Ascending aorta (tissue), 2 donors: ENCODE measurements at regions not wholly inside any gene's neighbourhood (a gene's known extent, or its start where the extent isn't known, plus 50 kb on each side); places are given as distances from the start of the nearest gene placed in this dataset.

ENCODE experiments used
- DNase-seq, 2 donors: peaks; one replicate each; pipeline ENCODE4 v3.0.0-alpha.2; 2019; ENCODE audit warnings: low spot score in 2 of 2
- H3K27ac ChIP-seq, 2 donors: fragments of 200-600 bp; sonication (generic); one replicate each; pipeline ENCODE4 v1.5.1; 2016 to 2017; ENCODE audit warnings: mild to moderate bottlenecking in 1 of 2
- H3K27me3 ChIP-seq: fragments of 200-600 bp; sonication (generic); one replicate; pipeline ENCODE4 v1.5.1; 2017
- H3K36me3 ChIP-seq, 2 donors: fragments of 200-600 bp; sonication (generic); one replicate each; pipeline ENCODE4 v1.5.1; 2016
- H3K4me1 ChIP-seq, 2 donors: fragments of 200-600 bp; sonication (generic); one replicate each; pipeline ENCODE4 v1.5.1; 2016 to 2017; ENCODE audit warnings: mild to moderate bottlenecking in 1 of 2
- H3K4me3 ChIP-seq, 2 donors: fragments of 200-600 bp; sonication (generic); one replicate each; pipeline ENCODE4 v1.5.1; 2016 to 2017; ENCODE audit warnings: mild to moderate bottlenecking in 1 of 2
- H3K9me3 ChIP-seq, 2 donors: fragments of 200-600 bp; sonication (generic); one replicate each; pipeline ENCODE4 v1.5.1; 2016
- intact Hi-C: fragments of 100-400 bp; cut with DNase I; formaldehyde crosslinking; loops from one replicate; pipeline ENCODE4 v1.15.1; 2023
- TF ChIP-seq, protein P1 (sequence below), 3 experiments: fragments of 200-600 bp in 2 of 3; fragments of 450-650 bp in 1 of 3; sonication (generic) in 2 of 3; IDR thresholded peaks; one replicate each; pipeline ENCODE4 v1.5.1; 2016 to 2019; ENCODE audit warnings: antibody characterized with exemption in 3 of 3, mild to moderate bottlenecking in 1 of 3, moderate library complexity in 1 of 3

DNA sequence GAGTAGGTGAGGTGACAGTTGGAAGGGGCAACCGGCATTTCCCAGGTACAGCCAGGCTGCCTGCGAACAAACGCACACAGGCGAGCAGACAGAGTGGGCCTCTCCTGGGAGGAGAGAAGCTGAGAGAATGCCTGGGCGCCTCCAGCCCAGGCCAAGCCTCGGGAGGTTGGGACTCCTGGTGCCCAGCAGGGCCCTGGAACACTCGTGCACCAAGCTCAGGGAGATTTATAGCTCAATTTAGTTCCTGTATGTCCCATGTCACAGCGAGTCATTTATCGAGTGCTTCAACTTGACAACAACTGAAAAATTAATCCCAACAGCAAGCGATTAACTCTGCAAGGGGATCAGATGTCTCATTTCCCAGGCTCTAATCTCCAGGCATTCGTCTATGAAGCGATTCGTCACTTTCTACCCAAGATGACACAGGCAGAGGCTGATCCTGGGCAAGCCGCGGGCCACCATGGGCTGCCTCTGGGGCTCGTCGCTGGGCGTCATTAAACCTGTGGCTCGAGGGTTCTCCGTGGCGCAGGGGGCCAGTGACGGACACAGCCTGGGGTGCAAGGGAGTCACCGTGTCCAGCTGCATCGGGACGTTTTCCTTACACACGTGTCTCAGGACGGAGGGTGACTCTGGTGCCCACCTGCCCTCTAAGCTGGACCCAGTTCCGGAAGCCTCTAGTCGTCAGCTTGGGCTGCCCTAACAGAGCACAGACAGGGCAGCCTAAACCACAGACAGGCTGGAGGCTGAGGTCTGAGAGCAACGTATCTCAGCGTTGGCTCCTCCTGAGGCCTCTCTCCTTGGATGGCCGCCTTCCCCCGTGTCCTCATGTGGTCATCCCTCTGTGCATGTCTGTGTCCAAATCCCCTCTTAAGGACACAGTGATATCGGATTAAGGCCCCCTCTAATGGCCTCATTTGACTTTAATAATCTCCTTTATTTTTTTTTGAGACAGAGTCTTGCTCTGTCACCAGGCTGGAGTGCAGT lies 154.1 kb downstream of the CTTN start:
- intact Hi-C loops: no loop called here
- H3K4me1 ChIP-seq: no peaks in the 10 kb centered on the region
- no peak overlapping the region for H3K27ac ChIP-seq
- H3K9me3 ChIP-seq: no peaks in the 10 kb centered on the region
- H3K36me3 ChIP-seq: no peaks in the 10 kb centered on the region
- no peak overlapping the region for H3K4me3 ChIP-seq
- TF ChIP-seq, protein P1, sequence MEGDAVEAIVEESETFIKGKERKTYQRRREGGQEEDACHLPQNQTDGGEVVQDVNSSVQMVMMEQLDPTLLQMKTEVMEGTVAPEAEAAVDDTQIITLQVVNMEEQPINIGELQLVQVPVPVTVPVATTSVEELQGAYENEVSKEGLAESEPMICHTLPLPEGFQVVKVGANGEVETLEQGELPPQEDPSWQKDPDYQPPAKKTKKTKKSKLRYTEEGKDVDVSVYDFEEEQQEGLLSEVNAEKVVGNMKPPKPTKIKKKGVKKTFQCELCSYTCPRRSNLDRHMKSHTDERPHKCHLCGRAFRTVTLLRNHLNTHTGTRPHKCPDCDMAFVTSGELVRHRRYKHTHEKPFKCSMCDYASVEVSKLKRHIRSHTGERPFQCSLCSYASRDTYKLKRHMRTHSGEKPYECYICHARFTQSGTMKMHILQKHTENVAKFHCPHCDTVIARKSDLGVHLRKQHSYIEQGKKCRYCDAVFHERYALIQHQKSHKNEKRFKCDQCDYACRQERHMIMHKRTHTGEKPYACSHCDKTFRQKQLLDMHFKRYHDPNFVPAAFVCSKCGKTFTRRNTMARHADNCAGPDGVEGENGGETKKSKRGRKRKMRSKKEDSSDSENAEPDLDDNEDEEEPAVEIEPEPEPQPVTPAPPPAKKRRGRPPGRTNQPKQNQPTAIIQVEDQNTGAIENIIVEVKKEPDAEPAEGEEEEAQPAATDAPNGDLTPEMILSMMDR (IDR thresholded peaks at IDR 0.05): no peak
- DNase-seq: no peak
- H3K27me3 ChIP-seq: no peaks in the 10 kb centered on the region

DNA sequence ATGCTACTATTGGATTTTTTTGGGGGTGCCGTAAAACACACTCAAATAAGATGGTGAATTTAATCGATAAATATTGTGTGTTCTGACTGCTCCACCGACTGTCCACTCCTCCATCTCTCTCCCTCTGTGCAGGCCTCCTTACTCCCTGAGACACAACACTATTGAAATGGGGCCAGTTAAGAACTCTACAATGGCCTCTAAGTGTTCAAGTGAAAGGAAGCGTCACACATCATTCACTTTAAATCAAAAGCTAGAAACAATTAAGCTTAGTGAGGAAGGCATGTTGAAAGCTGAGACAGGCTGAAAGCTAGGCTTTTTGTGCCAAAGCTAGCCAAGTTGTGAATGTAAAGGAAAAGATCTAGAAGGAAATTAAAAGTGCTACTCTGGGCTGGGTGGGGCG lies 156.7 kb downstream of the CTTN start:
- Histone ChIP-seq H3K4me1 (no peaks in the 10 kb centered on the region), H3K27ac (no peak overlapping the region), H3K36me3 (no peaks in the 10 kb centered on the region), H3K9me3 (no peaks in the 10 kb centered on the region), H3K27me3 (no peaks in the 10 kb centered on the region), H3K4me3 (no peak overlapping the region)
- intact Hi-C loops: no loop called here
- TF ChIP-seq, protein P1 (IDR thresholded peaks at IDR 0.05): no peak
- no peak for DNase-seq

DNA sequence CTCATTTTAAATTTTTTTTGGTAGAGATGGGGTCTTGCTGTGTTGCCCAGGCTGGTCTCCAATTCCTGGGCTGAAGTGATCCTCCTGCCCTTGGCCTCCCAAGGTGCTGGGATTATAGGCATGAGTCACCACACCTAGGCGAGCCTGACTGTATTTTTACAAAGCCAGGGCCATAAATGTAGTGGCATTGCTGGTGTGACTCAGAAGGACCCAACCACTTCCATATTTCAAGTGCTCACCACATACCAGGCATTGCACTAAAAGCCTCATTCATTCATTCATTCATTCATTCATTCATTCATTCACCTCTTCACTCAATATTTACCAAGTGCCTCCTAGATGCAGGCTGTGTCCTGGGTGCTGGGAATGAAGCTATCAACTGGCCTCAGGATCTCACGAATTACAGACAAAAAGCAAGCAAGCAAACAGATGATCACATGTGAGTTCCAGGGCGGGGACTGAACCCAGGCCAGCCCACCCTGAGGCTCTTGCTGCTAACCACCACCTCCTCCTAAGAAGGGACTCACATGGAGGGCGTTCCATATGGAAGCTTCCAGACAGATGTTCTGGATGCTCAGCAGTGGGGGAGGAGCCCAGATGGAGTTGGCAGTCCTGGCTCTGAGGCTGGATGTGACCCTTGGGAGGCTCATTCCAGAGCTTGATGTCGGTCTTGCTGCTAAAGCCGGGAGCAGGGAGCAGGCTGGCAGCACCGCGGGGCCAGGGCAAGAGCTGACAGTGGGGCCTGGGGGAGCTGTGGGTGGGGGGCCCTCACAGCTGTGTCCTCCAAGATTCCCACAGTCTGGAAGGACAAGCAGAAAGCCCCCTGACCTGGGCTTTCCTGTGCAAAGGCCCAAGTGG lies 158.8 kb downstream of the CTTN start:
- Histone ChIP-seq H3K27me3 (no peaks in the 10 kb centered on the region), H3K4me3 (no peak overlapping the region), H3K27ac (no peak overlapping the region), H3K9me3 (no peaks in the 10 kb centered on the region), H3K4me1 (no peaks in the 10 kb centered on the region), H3K36me3 (no peaks in the 10 kb centered on the region)
- TF ChIP-seq, protein P1 (IDR thresholded peaks at IDR 0.05): no peak
- intact Hi-C loops: no loop called here
- no peak for DNase-seq

DNA sequence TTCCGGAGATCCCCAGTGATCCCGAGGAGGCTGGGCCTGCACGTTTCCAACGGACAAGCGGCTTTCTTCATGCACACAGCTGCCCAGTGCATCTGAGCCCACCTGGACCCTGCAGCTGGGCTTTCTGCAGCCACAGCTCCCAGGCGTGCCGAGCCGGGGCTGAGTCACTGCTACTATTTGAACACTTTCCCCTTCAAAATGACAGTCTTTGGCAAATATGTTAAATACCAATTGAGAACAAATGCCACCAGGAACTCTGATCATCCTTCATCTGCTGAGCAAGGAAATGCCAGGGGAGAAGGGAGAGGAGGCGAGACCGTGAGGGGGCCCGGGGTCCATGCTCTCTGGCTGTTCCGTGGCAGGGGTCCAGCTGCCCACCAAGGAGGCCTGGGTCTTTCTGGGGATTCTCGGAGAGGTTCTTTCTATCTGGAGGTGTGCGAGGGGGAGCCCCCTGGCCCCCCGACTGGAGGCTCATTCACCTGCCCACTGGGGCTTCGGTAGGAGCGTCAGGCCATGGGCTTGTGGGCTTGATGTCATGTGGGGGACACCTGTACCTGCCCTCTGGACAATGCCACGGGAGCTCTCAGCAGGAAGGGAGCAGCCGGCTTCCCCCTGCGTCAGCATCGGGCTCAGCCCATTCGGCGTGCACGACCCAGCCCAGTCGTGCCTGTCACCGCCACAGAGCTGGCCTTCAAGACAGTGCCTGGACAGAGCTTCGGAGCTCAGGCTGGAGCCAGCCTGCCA lies 159.6 kb downstream of the CTTN start:
- Histone ChIP-seq H3K4me3 (no peak overlapping the region), H3K36me3 (no peaks in the 10 kb centered on the region), H3K4me1 (no peaks in the 10 kb centered on the region), H3K9me3 (no peaks in the 10 kb centered on the region), H3K27ac (no peak overlapping the region), H3K27me3 (no peaks in the 10 kb centered on the region)
- DNase-seq: no peak
- TF ChIP-seq, protein P1 (IDR thresholded peaks at IDR 0.05): no peak
- intact Hi-C loops: no loop called here

DNA sequence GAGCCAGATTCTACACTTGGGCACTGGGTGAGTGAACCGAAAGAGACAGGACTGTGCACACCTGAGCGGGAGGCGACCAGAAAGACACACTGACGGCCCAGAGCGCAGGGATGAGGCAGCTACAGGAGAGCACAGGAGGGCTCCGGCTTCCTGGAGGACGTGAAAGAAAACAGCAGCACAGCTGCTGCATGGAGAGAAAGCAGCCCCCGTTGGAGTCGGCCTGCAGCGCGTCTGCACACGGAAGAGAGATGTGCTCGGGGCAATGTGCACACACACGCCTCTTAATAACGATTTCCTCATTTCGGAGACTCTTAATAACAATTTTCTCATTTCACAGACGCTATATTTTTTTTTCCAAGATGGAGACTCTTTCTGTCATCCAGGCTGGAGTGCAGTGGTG lies 160.4 kb downstream of the CTTN start:
- TF ChIP-seq, protein P1 (IDR thresholded peaks at IDR 0.05): no peak
- Histone ChIP-seq H3K9me3 (no peaks in the 10 kb centered on the region), H3K4me1 (no peaks in the 10 kb centered on the region), H3K36me3 (no peaks in the 10 kb centered on the region), H3K27me3 (no peaks in the 10 kb centered on the region), H3K4me3 (no peak overlapping the region), H3K27ac (no peak overlapping the region)
- intact Hi-C loops: no loop called here
- no peak for DNase-seq
